CD4-positive, alpha-beta T cell (primary cell): ENCODE measurements at regions not wholly inside any gene's neighbourhood (a gene's known extent, or its start where the extent isn't known, plus 50 kb on each side); places are given as distances from the start of the nearest gene placed in this dataset.

Experiments used
- ATAC-seq: fragments of 200-7000 bp; cut with Tn5 transposase; one replicate; pipeline ENCODE4 v1.10.0; 2022; ENCODE audit warnings: mild to moderate bottlenecking; ENCODE audit not compliant: poor library complexity
- CTCF ChIA-PET: fragments of 350-600 bp; sonication (Branson Sonifier 250); formaldehyde crosslinking; loops from one replicate; lab custom pipeline; 2021; ENCODE audit warnings: antibody characterized with exemption, inconsistent platforms; lab: Charles Lee
- POLR2A ChIA-PET: fragments of 350-600 bp; sonication (Branson Sonifier 250); formaldehyde crosslinking; loops from one replicate; lab custom pipeline; 2021; ENCODE audit warnings: antibody characterized with exemption, inconsistent platforms; lab: Charles Lee
- DNase-seq, 14 experiments: peaks; one replicate each; pipeline ENCODE4 v3.0.0-alpha.2; 2013 to 2020; ENCODE audit warnings: mixed read lengths in 2 of 14
- H3K27ac ChIP-seq, 2 donors: one replicate each; pipeline versions ENCODE4 v1.5.1 to v1.7.0; 2013; ENCODE audit warnings: low read length in 2 of 2, low read depth in 1 of 2, mild to moderate bottlenecking in 1 of 2
- H3K27me3 ChIP-seq, 2 experiments: 1 replicate in 1 of 2; 2 replicates in 1 of 2; pipeline versions ENCODE4 v1.6.1 to v1.7.0; 2013; ENCODE audit warnings: low read length in 2 of 2, control low read depth in 1 of 2, mild to moderate bottlenecking in 1 of 2, moderate library complexity in 1 of 2; ENCODE audit not compliant: insufficient read depth in 2 of 2, control insufficient read depth in 1 of 2
- H3K36me3 ChIP-seq: one replicate; pipeline ENCODE4 v1.6.1; 2013; ENCODE audit warnings: low read length, control low read depth; ENCODE audit not compliant: insufficient read depth
- H3K4me1 ChIP-seq: one replicate; pipeline ENCODE4 v1.6.1; 2013; ENCODE audit warnings: low read length, control low read depth; ENCODE audit not compliant: insufficient read depth
- H3K4me3 ChIP-seq: one replicate; pipeline ENCODE4 v1.5.1; 2013; ENCODE audit warnings: mild to moderate bottlenecking, low read length, moderate library complexity
- H3K9me3 ChIP-seq, 2 experiments: 1 replicate in 1 of 2; 2 replicates in 1 of 2; pipeline versions ENCODE4 v1.6.1 to v1.7.0; 2013; ENCODE audit warnings: low read length in 2 of 2, mild to moderate bottlenecking in 2 of 2, control low read depth in 1 of 2, moderate library complexity in 1 of 2; ENCODE audit not compliant: control insufficient read depth in 1 of 2, insufficient read depth in 1 of 2
- H3K27ac Mint-ChIP-seq: one replicate; pipeline ENCODE4 v1.8.0; 2020; ENCODE audit warnings: mixed read lengths
- H3K27me3 Mint-ChIP-seq: one replicate; pipeline ENCODE4 v1.8.0; 2021; ENCODE audit warnings: mixed read lengths
- H3K36me3 Mint-ChIP-seq: one replicate; pipeline ENCODE4 v1.8.0; 2021; ENCODE audit warnings: low read depth, mixed read lengths
- H3K4me1 Mint-ChIP-seq: one replicate; pipeline ENCODE4 v1.8.0; 2021; ENCODE audit warnings: low read depth, mixed read lengths
- H3K4me3 Mint-ChIP-seq: one replicate; pipeline ENCODE4 v1.8.0; 2020; ENCODE audit warnings: mild to moderate bottlenecking, mixed read lengths
- H3K9me3 Mint-ChIP-seq: one replicate; pipeline ENCODE4 v1.8.0; 2020; ENCODE audit warnings: mixed read lengths
- intact Hi-C, 2 experiments: fragments of 100-400 bp; cut with DNase I in 1 of 2; cut with micrococcal nuclease in 1 of 2; formaldehyde crosslinking; loops; one replicate each; pipeline versions ENCODE4 v1.15.1 to v1.9.0; 2023 to 2025; cut with DNase I, micrococcal nuclease
- TF ChIP-seq, protein P1 (sequence below): fragments of 200-600 bp; IDR thresholded peaks from one replicate; pipeline ENCODE4 v1.8.0; 2022; ENCODE audit warnings: antibody characterized with exemption, mild to moderate bottlenecking

DNA sequence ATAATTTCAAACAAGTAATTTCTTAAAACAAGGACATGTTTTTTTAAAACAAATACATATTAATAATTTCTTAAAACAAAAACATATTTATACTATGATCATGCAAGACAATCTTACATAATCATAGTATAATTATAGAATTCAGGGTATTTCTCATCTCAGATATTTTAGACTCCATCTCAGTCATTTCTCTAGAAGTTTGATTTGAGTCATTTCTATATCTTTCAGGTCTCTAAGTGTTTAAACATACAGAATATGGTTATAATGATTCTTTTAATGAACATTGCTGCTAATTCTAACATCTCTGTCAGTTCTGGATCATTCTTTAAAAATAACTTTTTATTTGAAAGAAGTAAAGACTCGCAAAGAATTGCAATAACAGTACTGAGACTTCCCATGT is 154.2 kb upstream of the KYNU start:
- peaks cover 0 to 6% of the 10 kb centered on the region in 2 experiments for H3K9me3 ChIP-seq
- ChIA-PET CTCF (no interaction called here), POLR2A (no interaction called here)
- no peaks in the 10 kb centered on the region for H3K27me3 Mint-ChIP-seq
- H3K27me3 ChIP-seq, result no peaks in the 10 kb centered on the region
- no peaks in the 10 kb centered on the region for H3K9me3 Mint-ChIP-seq
- H3K4me3 Mint-ChIP-seq, result no peak overlapping the region
- H3K4me1 ChIP-seq, result no peaks in the 10 kb centered on the region
- intact Hi-C loops, result no loop called here
- DNase-seq (no peak), ATAC-seq (no peak)
- H3K27ac ChIP-seq, result no peak overlapping the region
- no peaks in the 10 kb centered on the region for H3K36me3 Mint-ChIP-seq
- H3K36me3 ChIP-seq, result no peaks in the 10 kb centered on the region
- TF ChIP-seq, protein P1, sequence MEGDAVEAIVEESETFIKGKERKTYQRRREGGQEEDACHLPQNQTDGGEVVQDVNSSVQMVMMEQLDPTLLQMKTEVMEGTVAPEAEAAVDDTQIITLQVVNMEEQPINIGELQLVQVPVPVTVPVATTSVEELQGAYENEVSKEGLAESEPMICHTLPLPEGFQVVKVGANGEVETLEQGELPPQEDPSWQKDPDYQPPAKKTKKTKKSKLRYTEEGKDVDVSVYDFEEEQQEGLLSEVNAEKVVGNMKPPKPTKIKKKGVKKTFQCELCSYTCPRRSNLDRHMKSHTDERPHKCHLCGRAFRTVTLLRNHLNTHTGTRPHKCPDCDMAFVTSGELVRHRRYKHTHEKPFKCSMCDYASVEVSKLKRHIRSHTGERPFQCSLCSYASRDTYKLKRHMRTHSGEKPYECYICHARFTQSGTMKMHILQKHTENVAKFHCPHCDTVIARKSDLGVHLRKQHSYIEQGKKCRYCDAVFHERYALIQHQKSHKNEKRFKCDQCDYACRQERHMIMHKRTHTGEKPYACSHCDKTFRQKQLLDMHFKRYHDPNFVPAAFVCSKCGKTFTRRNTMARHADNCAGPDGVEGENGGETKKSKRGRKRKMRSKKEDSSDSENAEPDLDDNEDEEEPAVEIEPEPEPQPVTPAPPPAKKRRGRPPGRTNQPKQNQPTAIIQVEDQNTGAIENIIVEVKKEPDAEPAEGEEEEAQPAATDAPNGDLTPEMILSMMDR, result no peak
- no peak overlapping the region for H3K4me3 ChIP-seq
- H3K27ac Mint-ChIP-seq, result no peak overlapping the region
- H3K4me1 Mint-ChIP-seq, result no peaks in the 10 kb centered on the region

DNA sequence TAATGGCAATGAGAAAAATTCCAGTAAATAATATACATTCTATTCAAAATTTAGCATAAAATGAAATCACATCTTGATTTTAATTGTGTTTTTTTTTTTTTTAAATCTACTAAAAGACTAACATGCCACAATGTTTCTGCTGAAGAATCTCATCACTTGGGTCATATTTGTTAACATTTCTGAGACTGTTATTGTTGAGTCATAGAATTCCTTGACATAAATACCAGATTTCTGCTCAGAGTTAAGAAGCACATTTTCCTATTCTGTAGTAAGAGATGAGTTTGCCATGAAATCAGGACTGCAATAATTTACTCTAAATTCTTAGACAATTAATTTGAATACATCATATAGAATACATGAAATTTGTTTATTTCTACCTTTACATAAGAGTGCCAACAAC is 154.9 kb upstream of the KYNU start:
- Histone ChIP-seq H3K4me3 (no peak overlapping the region), H3K4me1 (no peaks in the 10 kb centered on the region), H3K27me3 (no peaks in the 10 kb centered on the region), H3K27ac (no peak overlapping the region), H3K36me3 (no peaks in the 10 kb centered on the region), H3K9me3 (no peaks in the 10 kb centered on the region)
- H3K27me3 Mint-ChIP-seq, result no peaks in the 10 kb centered on the region
- H3K36me3 Mint-ChIP-seq, result no peaks in the 10 kb centered on the region
- ATAC-seq (no peak), DNase-seq (no peak)
- no peaks in the 10 kb centered on the region for H3K4me1 Mint-ChIP-seq
- TF ChIP-seq, protein P1, result no peak
- H3K4me3 Mint-ChIP-seq, result no peak overlapping the region
- ChIA-PET CTCF (no interaction called here), POLR2A (no interaction called here)
- H3K27ac Mint-ChIP-seq, result no peak overlapping the region
- H3K9me3 Mint-ChIP-seq, result no peaks in the 10 kb centered on the region
- intact Hi-C loops, result no loop called here

DNA sequence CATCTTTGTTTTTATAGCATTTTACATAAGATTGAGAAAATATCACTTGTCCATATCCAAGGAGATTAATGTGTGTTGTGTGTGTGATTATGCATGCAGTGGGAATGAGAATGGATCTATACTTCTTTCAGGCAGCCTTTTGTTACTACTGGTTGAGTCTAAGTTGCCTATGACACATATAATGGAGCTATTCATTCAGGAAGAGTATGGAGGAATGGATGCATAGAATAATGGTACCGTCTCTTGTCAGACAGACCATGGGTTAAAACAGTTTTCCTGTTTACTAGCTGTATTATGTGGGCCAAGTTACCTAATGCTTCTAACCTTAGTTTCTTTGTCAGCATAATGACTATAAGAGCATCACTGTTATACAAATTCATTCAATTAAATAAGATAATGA is 155.4 kb upstream of the KYNU start:
- Histone ChIP-seq H3K4me3 (no peak overlapping the region), H3K27me3 (no peaks in the 10 kb centered on the region), H3K4me1 (no peaks in the 10 kb centered on the region), H3K9me3 (no peaks in the 10 kb centered on the region), H3K27ac (no peak overlapping the region), H3K36me3 (no peaks in the 10 kb centered on the region)
- CTCF ChIA-PET, result no interaction called here
- DNase-seq (no peak), ATAC-seq (no peak)
- Mint-ChIP-seq H3K9me3 (no peaks in the 10 kb centered on the region), H3K4me1 (no peaks in the 10 kb centered on the region), H3K27me3 (no peaks in the 10 kb centered on the region), H3K27ac (no peak overlapping the region), H3K36me3 (no peaks in the 10 kb centered on the region), H3K4me3 (no peak overlapping the region)
- POLR2A ChIA-PET, result no interaction called here
- intact Hi-C loops, result no loop called here
- TF ChIP-seq, protein P1, result no peak
